RWPE2 (cell line): ENCODE measurements at regions not wholly inside any gene's neighbourhood (a gene's known extent, or its start where the extent isn't known, plus 50 kb on each side); places are given as distances from the start of the nearest gene placed in this dataset.
A peak's percentile ranks its signal among the peaks of the same experiment; 100 is the strongest.
"Not testable (repeated sequence)": the region's sequence is repeated elsewhere in the genome, so short reads cannot be mapped to it uniquely, and the experiment has no call there.

Source experiments
- ATAC-seq: fragments of 200-7000 bp; cut with Tn5 transposase; 3 replicates; pipeline ENCODE4 v1.9.1; 2021; ENCODE audit warnings: low read depth
- DNase-seq: peaks from one replicate; pipeline ENCODE4 v3.0.0-alpha.2; 2020; ENCODE audit warnings: low spot score
- H3K27ac ChIP-seq: fragments of 450-650 bp; 2 replicates; pipeline ENCODE4 v1.5.1; 2017; ENCODE audit warnings: mild to moderate bottlenecking; ENCODE audit not compliant: poor library complexity, severe bottlenecking
- H3K27me3 ChIP-seq: fragments of 250-450 bp; sonication (Bioruptor Pico); 2 replicates; pipeline ENCODE4 v1.5.1; 2021; ENCODE audit warnings: mild to moderate bottlenecking, moderate library complexity; ENCODE audit not compliant: insufficient read depth, poor library complexity, severe bottlenecking
- H3K36me3 ChIP-seq: fragments of 250-450 bp; sonication (Bioruptor Pico); 2 replicates; pipeline ENCODE4 v1.5.1; 2020; ENCODE audit warnings: low read depth, mild to moderate bottlenecking, moderate library complexity
- H3K4me1 ChIP-seq: fragments of 250-450 bp; sonication (Bioruptor Pico); 2 replicates; pipeline ENCODE4 v1.5.1; 2021; ENCODE audit warnings: mild to moderate bottlenecking, moderate library complexity; ENCODE audit not compliant: insufficient read depth, poor library complexity, severe bottlenecking
- H3K4me3 ChIP-seq: fragments of 250-450 bp; sonication (Bioruptor Pico); 2 replicates; pipeline ENCODE4 v1.5.1; 2021; ENCODE audit warnings: mild to moderate bottlenecking, moderate library complexity; ENCODE audit not compliant: severe bottlenecking
- H3K9me3 ChIP-seq: fragments of 250-450 bp; sonication (Bioruptor Pico); 2 replicates; pipeline ENCODE4 v1.5.1; 2021; ENCODE audit warnings: mild to moderate bottlenecking, moderate library complexity; ENCODE audit not compliant: severe bottlenecking
- CTCF ChIP-seq: fragments of 450-650 bp; IDR thresholded peaks from one replicate; pipeline ENCODE4 v1.5.1; 2017; ENCODE audit warnings: mild to moderate bottlenecking, moderate library complexity; ENCODE audit not compliant: poor library complexity, severe bottlenecking

DNA sequence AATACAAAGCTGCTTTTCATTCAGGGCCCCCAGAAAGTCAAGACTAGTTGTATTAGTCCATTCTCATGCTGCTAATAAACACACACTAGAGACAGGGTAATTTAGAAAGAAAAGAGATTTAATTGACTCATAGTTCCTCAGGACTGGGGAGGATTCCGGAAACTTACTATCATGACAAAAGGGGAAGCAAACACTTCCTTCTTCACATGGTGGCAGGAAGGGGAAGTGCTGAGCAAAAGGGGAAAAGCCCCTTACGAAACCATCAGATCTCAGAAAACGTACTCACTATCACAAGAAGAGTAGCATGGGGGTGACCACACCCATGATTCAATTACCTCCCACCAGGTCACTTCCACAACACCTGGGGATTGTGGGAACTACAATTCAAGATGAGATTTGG lies 373.8 kb upstream of the FRG1 start:
- H3K27ac ChIP-seq, H3K9me3 ChIP-seq, H3K36me3 ChIP-seq, ATAC-seq, H3K4me1 ChIP-seq, H3K27me3 ChIP-seq, H3K4me3 ChIP-seq, DNase-seq: not testable (repeated sequence)

- not testable (repeated sequence) for DNase-seq, H3K27me3 ChIP-seq, H3K4me1 ChIP-seq, H3K4me3 ChIP-seq, H3K36me3 ChIP-seq, H3K9me3 ChIP-seq, H3K27ac ChIP-seq
- peak; percentile 44; the same call in 1 of the 3 replicates for ATAC-seq
Measured at GRCh38 chr4:189579645-189580044, 361.0 kb upstream of the FRG1 start.

GRCh38 chr4:189586908-189587632 lies 353.6 kb upstream of the FRG1 start:
- DNase-seq, H3K36me3 ChIP-seq, H3K4me1 ChIP-seq, H3K27ac ChIP-seq, ATAC-seq, H3K27me3 ChIP-seq, H3K4me3 ChIP-seq, H3K9me3 ChIP-seq: not testable (repeated sequence)

DNA sequence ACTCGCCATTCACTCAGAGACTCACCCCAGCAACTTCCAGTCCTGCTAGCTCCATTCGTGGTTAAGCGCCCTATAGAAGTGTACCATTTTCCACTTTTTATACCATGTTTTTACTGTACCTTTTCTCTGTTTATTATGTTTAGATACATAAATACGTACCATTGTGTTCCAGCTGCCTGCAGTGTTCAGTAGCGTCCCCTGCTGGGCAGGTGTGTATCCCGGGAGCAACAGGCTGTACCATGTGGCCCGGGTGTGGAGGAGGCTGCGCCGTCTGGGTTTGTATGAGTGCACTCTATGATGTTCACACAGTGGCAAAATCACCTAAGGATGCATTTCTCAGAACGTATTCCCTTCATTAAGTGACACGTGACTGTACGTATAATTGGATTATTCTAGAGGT lies 351.5 kb upstream of the FRG1 start:
- H3K36me3 ChIP-seq, H3K4me3 ChIP-seq, H3K4me1 ChIP-seq, DNase-seq, H3K27me3 ChIP-seq, ATAC-seq, H3K9me3 ChIP-seq, H3K27ac ChIP-seq: not testable (repeated sequence)

DNA sequence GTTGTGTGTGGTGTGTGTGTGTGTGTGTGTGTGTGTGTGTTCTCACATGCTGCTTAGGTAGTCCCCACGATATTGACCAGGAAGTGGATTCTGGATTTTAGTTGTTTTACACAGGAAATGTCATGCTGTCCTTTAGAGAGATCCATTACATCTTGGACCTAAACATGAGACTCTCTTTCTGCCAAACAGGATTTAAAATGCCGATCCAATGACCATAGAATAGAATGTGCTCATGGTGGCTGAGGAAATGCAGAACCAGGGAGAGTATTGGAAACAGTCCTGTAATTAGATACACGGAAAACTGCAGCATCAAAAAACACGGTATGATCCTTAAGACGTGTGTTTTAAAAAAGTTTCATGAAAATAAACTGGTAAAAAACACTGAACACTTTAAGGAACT lies 347.8 kb upstream of the FRG1 start:
- TF ChIP-seq CTCF: no peak
- H3K27ac ChIP-seq: no peak overlapping the region
- H3K4me3 ChIP-seq: no peak overlapping the region
- H3K36me3 ChIP-seq: no peaks in the 10 kb centered on the region
- DNase-seq: no peak
- H3K4me1 ChIP-seq: no peaks in the 10 kb centered on the region
- H3K27me3 ChIP-seq: no peaks in the 10 kb centered on the region
- no peak for ATAC-seq
- no peaks in the 10 kb centered on the region for H3K9me3 ChIP-seq

DNA sequence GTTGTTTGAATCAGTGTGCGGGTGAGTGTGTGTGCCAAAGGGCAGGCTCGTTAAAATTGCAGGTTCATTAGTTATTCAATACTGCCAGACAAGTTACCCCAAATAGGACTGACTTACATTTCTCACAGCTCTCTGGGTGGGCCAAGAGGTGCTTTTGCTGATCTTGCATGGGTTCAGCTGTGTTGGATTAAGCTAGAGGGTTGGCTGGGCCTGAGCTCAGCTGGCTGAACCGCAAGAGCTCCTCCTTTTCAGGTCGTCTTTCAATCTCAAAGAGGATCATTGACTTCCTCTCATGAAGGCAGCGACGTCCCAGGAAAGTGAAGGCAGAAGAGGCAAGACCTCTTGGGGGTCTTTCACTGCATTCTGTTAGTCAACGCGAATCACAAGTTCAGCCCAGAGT lies 343.3 kb upstream of the FRG1 start:
- Histone ChIP-seq H3K4me1 (no peaks in the 10 kb centered on the region), H3K36me3 (no peaks in the 10 kb centered on the region), H3K4me3 (no peak overlapping the region), H3K27ac (no peak overlapping the region), H3K9me3 (no peaks in the 10 kb centered on the region), H3K27me3 (no peaks in the 10 kb centered on the region)
- ATAC-seq (no peak), DNase-seq (no peak)
- TF ChIP-seq CTCF: no peak

DNA sequence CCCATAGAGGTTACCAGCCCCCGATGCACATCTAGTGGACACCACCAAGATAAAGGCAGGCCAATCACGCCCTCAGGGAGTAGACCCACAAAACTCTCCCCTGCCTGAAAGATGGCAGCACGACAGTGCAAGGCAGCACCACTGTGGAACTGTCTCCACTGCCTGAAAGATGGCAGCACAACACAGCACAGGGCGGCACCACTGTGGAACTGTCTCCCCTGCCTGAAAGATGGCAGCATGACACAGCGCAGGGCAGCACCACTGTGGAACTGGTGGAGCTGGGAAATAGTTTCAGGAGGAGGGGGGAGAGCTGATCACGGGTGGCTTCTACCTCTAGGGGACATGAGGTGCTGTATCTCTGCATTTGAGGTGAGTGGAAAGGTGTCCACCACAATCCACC lies 340.4 kb upstream of the FRG1 start:
- no peak overlapping the region for H3K27ac ChIP-seq
- no peaks in the 10 kb centered on the region for H3K27me3 ChIP-seq
- H3K4me3 ChIP-seq: no peak overlapping the region
- no peak for DNase-seq
- H3K36me3 ChIP-seq: no peaks in the 10 kb centered on the region
- TF ChIP-seq CTCF: no peak
- ATAC-seq: no peak
- no peaks in the 10 kb centered on the region for H3K9me3 ChIP-seq
- no peaks in the 10 kb centered on the region for H3K4me1 ChIP-seq
